PC-9 (cell line): ENCODE measurements at regions not wholly inside any gene's neighbourhood (a gene's known extent, or its start where the extent isn't known, plus 50 kb on each side); places are given as distances from the start of the nearest gene placed in this dataset.

Experiments used
- EZH2 ChIP-seq: fragments of 200-600 bp; sonication (generic); IDR thresholded peaks from 2 replicates; pipeline ENCODE4 v1.8.0; 2017; ENCODE audit warnings: antibody characterized with exemption, low read depth
- TF ChIP-seq, protein P1 (sequence below): fragments of 200-600 bp; sonication (generic); conservative IDR thresholded peaks from 2 replicates; pipeline ENCODE4 v1.6.1; 2017; ENCODE audit warnings: mixed run types, antibody characterized with exemption, mild to moderate bottlenecking, moderate library complexity

DNA sequence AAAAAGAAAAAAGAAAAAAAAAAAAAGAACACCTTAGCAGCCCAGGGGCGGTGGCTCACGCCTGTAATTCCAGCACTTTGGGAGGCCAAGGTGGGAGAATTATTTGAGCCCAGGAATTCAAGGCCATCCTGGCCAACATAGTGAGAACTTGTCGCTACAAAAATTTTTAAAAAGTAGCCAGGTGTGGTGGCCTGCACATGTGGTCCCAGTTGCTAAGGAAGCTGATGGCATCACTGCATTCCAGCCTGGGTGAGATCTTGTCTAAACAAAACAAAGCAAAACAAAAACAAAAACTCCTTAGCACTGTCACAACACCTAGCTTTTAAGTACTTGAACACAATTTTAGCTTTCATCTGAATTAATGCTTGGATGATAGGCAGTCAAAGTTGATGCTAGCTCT is 86.3 kb upstream of the MKLN1 start:
- TF ChIP-seq, protein P1, sequence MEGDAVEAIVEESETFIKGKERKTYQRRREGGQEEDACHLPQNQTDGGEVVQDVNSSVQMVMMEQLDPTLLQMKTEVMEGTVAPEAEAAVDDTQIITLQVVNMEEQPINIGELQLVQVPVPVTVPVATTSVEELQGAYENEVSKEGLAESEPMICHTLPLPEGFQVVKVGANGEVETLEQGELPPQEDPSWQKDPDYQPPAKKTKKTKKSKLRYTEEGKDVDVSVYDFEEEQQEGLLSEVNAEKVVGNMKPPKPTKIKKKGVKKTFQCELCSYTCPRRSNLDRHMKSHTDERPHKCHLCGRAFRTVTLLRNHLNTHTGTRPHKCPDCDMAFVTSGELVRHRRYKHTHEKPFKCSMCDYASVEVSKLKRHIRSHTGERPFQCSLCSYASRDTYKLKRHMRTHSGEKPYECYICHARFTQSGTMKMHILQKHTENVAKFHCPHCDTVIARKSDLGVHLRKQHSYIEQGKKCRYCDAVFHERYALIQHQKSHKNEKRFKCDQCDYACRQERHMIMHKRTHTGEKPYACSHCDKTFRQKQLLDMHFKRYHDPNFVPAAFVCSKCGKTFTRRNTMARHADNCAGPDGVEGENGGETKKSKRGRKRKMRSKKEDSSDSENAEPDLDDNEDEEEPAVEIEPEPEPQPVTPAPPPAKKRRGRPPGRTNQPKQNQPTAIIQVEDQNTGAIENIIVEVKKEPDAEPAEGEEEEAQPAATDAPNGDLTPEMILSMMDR, result no peak
- no peak for TF ChIP-seq EZH2
